ENCODE measurements at regions not wholly inside any gene's neighbourhood (a gene's known extent, or its start where the extent isn't known, plus 50 kb on each side); places are given as distances from the start of the nearest gene placed in this dataset.

DNA sequence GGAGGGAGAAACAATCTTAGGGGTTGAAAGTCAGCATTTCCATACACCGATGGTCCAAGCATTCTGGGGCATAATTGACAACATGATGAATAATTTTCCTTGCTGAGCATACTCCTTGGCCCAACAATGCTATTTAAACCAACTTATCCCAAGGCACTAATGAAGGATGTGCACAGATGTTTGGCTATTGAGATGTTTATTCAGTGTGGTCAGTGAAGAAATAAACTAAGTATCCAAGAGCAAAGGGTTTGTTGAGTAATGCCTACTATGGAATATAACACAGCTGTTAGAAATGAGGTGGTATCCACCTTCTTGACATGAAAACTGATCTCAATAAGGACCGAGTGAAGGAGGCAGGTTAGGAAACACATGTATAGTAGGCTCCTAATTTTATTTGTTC lies 53.9 kb upstream of the RAB6D start:
- Histone ChIP-seq H2AFZ (ENCODE audit: low read length) (no peak overlapping the region), H3K4me2 (ENCODE audit: insufficient read depth in 1 of 2, low read depth in 2 of 2, low read length in 2 of 2) (no peak overlapping the region), H3K27ac (ENCODE audit: low read depth, low read length) (no peak overlapping the region; the same call in 1 of the 2 replicates), H3K23ac (ENCODE audit: insufficient read length) (no peak overlapping the region), H4K91ac (replicated peaks; ENCODE audit: insufficient read length, low read length) (no peak overlapping the region), H3K27me3 (replicated peaks in 1 of 4; ENCODE audit: control insufficient read depth in 3 of 4, extremely low read depth in 1 of 4, insufficient read depth in 3 of 4, low read length in 3 of 4) (no peaks in the 10 kb centered on the region), H2BK5ac (ENCODE audit: low read depth, low read length) (no peak overlapping the region), H3K4ac (replicated peaks; ENCODE audit: insufficient read length, low read depth, low read length) (no peak overlapping the region), H2BK15ac (ENCODE audit: low read length) (no peak overlapping the region), H3K14ac (ENCODE audit: insufficient read length) (no peak overlapping the region), H3K56ac (replicated peaks; ENCODE audit: insufficient read length, low read depth, low read length) (no peak overlapping the region), H3K79me1 (ENCODE audit: low read depth, low read length) (no peaks in the 10 kb centered on the region), H2BK20ac (ENCODE audit: low read length) (no peak overlapping the region), H3K4me1 (replicated peaks in 1 of 4; ENCODE audit: control insufficient read depth in 3 of 4, insufficient read depth in 4 of 4, low read length in 3 of 4) (peaks cover 0 to 20% (median 5%) of the 10 kb centered on the region in 4 experiments; a peak in 3 of 7 replicates), H2BK120ac (replicated peaks; ENCODE audit: low read depth, low read length) (no peak overlapping the region), H3K4me3 (ENCODE audit: extremely low read depth in 1 of 4, insufficient read depth in 2 of 4, low read depth in 3 of 4, low read length in 4 of 4) (no peak overlapping the region), H4K8ac (ENCODE audit: extremely low read depth, insufficient read depth, low read length) (no peak overlapping the region), H4K20me1 (replicated peaks in 1 of 2; ENCODE audit: control insufficient read depth in 1 of 2, insufficient read depth in 2 of 2, low read length in 2 of 2) (no peaks in the 10 kb centered on the region), H3K36me3 (ENCODE audit: control insufficient read depth in 2 of 4, insufficient read depth in 4 of 4, low read length in 3 of 4) (no peaks in the 10 kb centered on the region), H4K5ac (ENCODE audit: insufficient read length, low read depth, low read length) (no peak overlapping the region), H3K9me3 (ENCODE audit: insufficient read depth in 2 of 2, low read depth in 1 of 2, low read length in 1 of 2) (no peaks in the 10 kb centered on the region), H3K9ac (replicated peaks in 1 of 4; ENCODE audit: extremely low read depth in 1 of 4, low read depth in 3 of 4, low read length in 3 of 4) (no peak overlapping the region), H3K23me2 (ENCODE audit: low read depth, low read length) (no peaks in the 10 kb centered on the region), H2AK5ac (ENCODE audit: low read depth, low read length) (no peak overlapping the region), H3K18ac (ENCODE audit: extremely low read depth, low read length) (no peak overlapping the region), H3K79me2 (ENCODE audit: control insufficient read depth in 1 of 2, insufficient read depth in 2 of 2, low read length in 2 of 2) (no peaks in the 10 kb centered on the region), H2BK12ac (ENCODE audit: low read depth, low read length) (no peak overlapping the region)
- 70% methylated on average over 2 of the region's 2 CpGs; no CpG with 5 or more reads in 1 of the 2 experiments for WGBS, 2 experiments (ENCODE audit: extremely low coverage in 1 of 2, insufficient coverage in 1 of 2, insufficient read length in 1 of 2, insufficient replicate concordance in 2 of 2, low coverage in 1 of 2, low lambda C conversion rate in 2 of 2, missing lambda C conversion rate in 1 of 2)
- ChIA-PET POLR2A (ENCODE audit: partially characterized antibody) (no interaction called here), CTCF (ENCODE audit: partially characterized antibody) (interaction anchor here (1.7 kb wide), 1 partner anchor 75 kb away, joined by 8 read pairs; the partner anchor contains the start of gene MZT2A)
- FAIRE-seq (no peak), DNase-seq (ENCODE audit: low read depth in 1 of 2, low spot score in 2 of 2) (no peak)
- TF ChIP-seq CTCF (IDR thresholded peaks at IDR 0.05; ENCODE audit: control extremely low read depth in 1 of 3, insufficient read depth in 1 of 3, low read depth in 1 of 3, low read length in 3 of 3) (no peak), SAP30 (IDR thresholded peaks at IDR 0.05; ENCODE audit: insufficient read depth, insufficient replicate concordance, low read length) (no peak), HDAC2 (IDR thresholded peaks at IDR 0.05; ENCODE audit: borderline replicate concordance in 1 of 2, low read depth in 2 of 2, low read length in 2 of 2) (no peak), TEAD4 (IDR thresholded peaks at IDR 0.05; ENCODE audit: low read depth, low read length) (no peak), EZH2 (IDR thresholded peaks at IDR 0.05; ENCODE audit: low read depth, low read length, severe bottlenecking) (no peak), CTBP2 (IDR thresholded peaks at IDR 0.05; ENCODE audit: borderline replicate concordance, insufficient read depth, insufficient read length, low read length) (no peak), RBBP5 (IDR thresholded peaks at IDR 0.05; ENCODE audit: borderline replicate concordance, low read depth, low read length) (no peak), RFX5 (IDR thresholded peaks at IDR 0.05; ENCODE audit: borderline replicate concordance, low read depth, low read length) (no peak), CEBPB (IDR thresholded peaks at IDR 0.05; ENCODE audit: low read depth, low read length) (no peak), ZNF274 (IDR thresholded peaks at IDR 0.05; ENCODE audit: borderline replicate concordance, extremely low read depth, low read length) (no peak), CBX5 (IDR thresholded peaks at IDR 0.05; ENCODE audit: low read depth, low read length) (no peak), SP4 (IDR thresholded peaks at IDR 0.05; ENCODE audit: low read length) (no peak)

Measured in H1 (cell line).